HG03575 (cell line): ENCODE measurements at regions not wholly inside any gene's neighbourhood (a gene's known extent, or its start where the extent isn't known, plus 50 kb on each side); places are given as distances from the start of the nearest gene placed in this dataset.
"Not testable (repeated sequence)": the region's sequence is repeated elsewhere in the genome, so short reads cannot be mapped to it uniquely, and the experiment has no call there.

Experiments
- ATAC-seq: cut with Tn5 transposase; IDR thresholded peaks from one replicate; pipeline ENCODE4 v1.9.1; 2021; ENCODE audit not compliant: unreplicated experiment, insufficient number of reproducible peaks, low FRiP score; ENCODE audit errors: extremely low read depth

- ATAC-seq = no peak
These were observed 368.7 kb upstream of the CRIM1 start for GRCh38 chr2:35986871-35987270.

GRCh38 chr2:35978218-35978617 lies 377.4 kb upstream of the CRIM1 start:
- peak; percentile 97 for ATAC-seq

- ATAC-seq = no peak
These were observed 379.0 kb upstream of the CRIM1 start for GRCh38 chr2:35976611-35977010.

- no peak for ATAC-seq
These were observed 381.8 kb upstream of the CRIM1 start for GRCh38 chr2:35973737-35974132.

- ATAC-seq = no peak
These were observed 382.3 kb upstream of the CRIM1 start for GRCh38 chr2:35973132-35973736.

GRCh38 chr2:35963824-35964223 lies 391.8 kb upstream of the CRIM1 start:
- no peak for ATAC-seq

GRCh38 chr2:35963357-35963756 lies 392.2 kb upstream of the CRIM1 start:
- ATAC-seq = no peak

GRCh38 chr2:35962585-35963146 lies 392.9 kb upstream of the CRIM1 start:
- no peak for ATAC-seq

- no peak for ATAC-seq
These were observed 395.0 kb upstream of the CRIM1 start for GRCh38 chr2:35960596-35960995.

GRCh38 chr2:35957053-35957452 lies 398.5 kb upstream of the CRIM1 start:
- ATAC-seq = not testable (repeated sequence)

- no peak for ATAC-seq
These were observed 409.1 kb upstream of the CRIM1 start for GRCh38 chr2:35946478-35946877.

GRCh38 chr2:35938838-35939237 lies 416.7 kb upstream of the CRIM1 start:
- ATAC-seq = no peak

- ATAC-seq = no peak
These were observed 422.5 kb upstream of the CRIM1 start for GRCh38 chr2:35933031-35933430.

- no peak for ATAC-seq
These were observed 423.2 kb upstream of the CRIM1 start for GRCh38 chr2:35932276-35932963.

- no peak for ATAC-seq
These were observed 424.0 kb upstream of the CRIM1 start for GRCh38 chr2:35931626-35932025.

- no peak for ATAC-seq
These were observed 424.5 kb upstream of the CRIM1 start for GRCh38 chr2:35931115-35931514.

- no peak for ATAC-seq
These were observed 426.0 kb upstream of the CRIM1 start for GRCh38 chr2:35929551-35929950.

GRCh38 chr2:35920061-35920460 lies 435.5 kb upstream of the CRIM1 start:
- no peak for ATAC-seq

- no peak for ATAC-seq
These were observed 440.3 kb upstream of the CRIM1 start for GRCh38 chr2:35915261-35915660.

- no peak for ATAC-seq
These were observed 463.6 kb upstream of the CRIM1 start for GRCh38 chr2:35891936-35892335.

GRCh38 chr2:35891528-35891927 lies 464.1 kb upstream of the CRIM1 start:
- ATAC-seq = no peak
